H1 (cell line): ENCODE measurements at regions not wholly inside any gene's neighbourhood (a gene's known extent, or its start where the extent isn't known, plus 50 kb on each side); places are given as distances from the start of the nearest gene placed in this dataset.

Experiments
- ATF3 ChIP-seq: IDR thresholded peaks from 2 replicates; pipeline ENCODE4 v1.6.1; 2011; ENCODE audit warnings: low read depth, mild to moderate bottlenecking, low read length; ENCODE audit not compliant: insufficient read depth
- CHD7 ChIP-seq: fragments of 300-600 bp; sonication (generic); IDR thresholded peaks from 2 replicates; pipeline ENCODE4 v1.7.1; 2012; ENCODE audit warnings: low read length, moderate library complexity, mild to moderate bottlenecking, inconsistent platforms; ENCODE audit not compliant: insufficient replicate concordance
- CREB1 ChIP-seq: IDR thresholded peaks from 2 replicates; pipeline ENCODE4 v1.6.1; 2012; ENCODE audit warnings: inconsistent platforms
- E2F6 ChIP-seq: IDR thresholded peaks from 2 replicates; pipeline ENCODE4 v1.6.1; 2012; ENCODE audit warnings: inconsistent platforms
- EGR1 ChIP-seq: IDR thresholded peaks from 2 replicates; pipeline ENCODE4 v1.6.1; 2011; ENCODE audit warnings: low read depth, low read length, borderline replicate concordance
- EZH2 ChIP-seq: fragments of 200-600 bp; sonication (generic); IDR thresholded peaks from 2 replicates; pipeline ENCODE4 v1.7.1; 2012; ENCODE audit warnings: low read depth, mild to moderate bottlenecking, moderate library complexity, low read length, inconsistent platforms; ENCODE audit not compliant: severe bottlenecking
- GTF2F1 ChIP-seq: IDR thresholded peaks from 2 replicates; pipeline ENCODE4 v1.6.1; 2012; ENCODE audit warnings: low read depth, low read length, improper control_type of control experiment, borderline replicate concordance
- NRF1 ChIP-seq: IDR thresholded peaks from 2 replicates; pipeline ENCODE4 v1.6.1; 2011; ENCODE audit warnings: mild to moderate bottlenecking, low read depth, low read length, improper control_type of control experiment
- RBBP5 ChIP-seq: IDR thresholded peaks from 2 replicates; pipeline ENCODE4 v1.7.1; 2012; ENCODE audit warnings: low read depth, mild to moderate bottlenecking, inconsistent platforms, low read length, moderate library complexity, borderline replicate concordance
- SIN3A ChIP-seq, 2 experiments: IDR thresholded peaks in 1 of 2; conservative IDR thresholded peaks in 1 of 2; 2 replicates each; pipeline ENCODE4 v1.6.1; 2011 to 2012; ENCODE audit warnings: low read length in 2 of 2, improper control_type of control experiment in 1 of 2, low read depth in 1 of 2, mild to moderate bottlenecking in 1 of 2
- ZNF274 ChIP-seq: IDR thresholded peaks from 2 replicates; pipeline ENCODE4 v1.7.0; 2012; ENCODE audit warnings: low read length, borderline replicate concordance; ENCODE audit errors: extremely low read depth

- TF ChIP-seq CHD7 (no peak), EGR1 (no peak), GTF2F1 (no peak), RBBP5 (no peak), E2F6 (no peak), NRF1 (no peak), SIN3A (conservative IDR thresholded peaks at IDR 0.05 in 1 of 2, IDR thresholded peaks at IDR 0.05 in 1 of 2; ENCODE audit: low read depth in 1 of 2, low read length in 2 of 2) (no peak), CREB1 (no peak), EZH2 (no peak), ATF3 (no peak), ZNF274 (no peak)
Measured at GRCh38 chrX:109922190-109922589, 80.7 kb upstream of the TMEM164 start (continued).
